ENCODE measurements at regions not wholly inside any gene's neighbourhood (a gene's known extent, or its start where the extent isn't known, plus 50 kb on each side); places are given as distances from the start of the nearest gene placed in this dataset.

DNA sequence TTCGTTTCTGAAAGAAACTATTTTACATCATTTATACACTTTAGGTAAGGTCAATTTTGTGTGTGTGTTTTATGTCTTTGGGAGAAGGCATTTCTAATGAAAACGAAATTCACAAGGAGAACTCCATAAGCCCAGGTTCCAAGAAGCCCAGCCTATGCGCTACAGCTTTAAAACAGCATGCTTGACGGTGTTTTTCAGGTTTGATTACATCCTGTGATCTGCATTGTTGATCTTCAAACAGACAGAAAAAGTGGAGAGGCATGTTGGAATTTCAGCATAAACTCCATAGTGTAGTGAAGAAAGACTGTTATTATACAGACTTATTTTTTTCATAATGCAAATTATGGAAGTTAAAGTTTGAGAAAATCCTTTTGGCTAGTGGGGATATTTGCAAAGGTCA, 187.6 kb downstream of the TEX36 start:
- no peak for TF ChIP-seq EZH2 (IDR thresholded peaks at IDR 0.05; ENCODE audit: low read depth)
- TF ChIP-seq CTCF (conservative IDR thresholded peaks at IDR 0.05) = no peak
